Endodermal cell (in vitro differentiated cells): ENCODE measurements at regions not wholly inside any gene's neighbourhood (a gene's known extent, or its start where the extent isn't known, plus 50 kb on each side); places are given as distances from the start of the nearest gene placed in this dataset.

Source experiments
- DNase-seq: peaks from one replicate; pipeline ENCODE4 v3.0.0-alpha.2; 2017
- H3K27ac ChIP-seq: 2 replicates; pipeline ENCODE4 v1.5.1; 2013; ENCODE audit warnings: mild to moderate bottlenecking, low read depth, low read length, moderate library complexity
- H3K27me3 ChIP-seq: 2 replicates; pipeline ENCODE4 v1.6.1; 2013; ENCODE audit warnings: mild to moderate bottlenecking, low read length, moderate library complexity; ENCODE audit not compliant: insufficient read depth, control insufficient read depth, poor library complexity, severe bottlenecking
- H3K36me3 ChIP-seq: 2 replicates; pipeline ENCODE4 v1.7.0; 2013; ENCODE audit warnings: mild to moderate bottlenecking, low read length, moderate library complexity; ENCODE audit not compliant: control insufficient read depth, insufficient read depth
- H3K4me1 ChIP-seq: one replicate; pipeline ENCODE4 v1.7.0; 2013; ENCODE audit warnings: low read length; ENCODE audit not compliant: control insufficient read depth, insufficient read depth
- H3K4me3 ChIP-seq: 2 replicates; pipeline ENCODE4 v1.5.1; 2013; ENCODE audit warnings: mild to moderate bottlenecking, low read length, moderate library complexity
- H3K9ac ChIP-seq: 2 replicates; pipeline ENCODE4 v1.6.1; 2013; ENCODE audit warnings: mild to moderate bottlenecking, low read length, moderate library complexity; ENCODE audit not compliant: poor library complexity, severe bottlenecking; ENCODE audit errors: extremely low read depth
- H3K9me3 ChIP-seq: 2 replicates; pipeline ENCODE4 v1.6.1; 2013; ENCODE audit warnings: mild to moderate bottlenecking, low read length, moderate library complexity; ENCODE audit not compliant: control insufficient read depth
- H3K27ac Mint-ChIP-seq: 2 replicates; pipeline ENCODE4 v1.8.0; 2020; ENCODE audit warnings: mixed read lengths
- H3K27me3 Mint-ChIP-seq: 2 replicates; pipeline ENCODE4 v1.8.0; 2021; ENCODE audit warnings: mild to moderate bottlenecking, mixed read lengths; ENCODE audit not compliant: insufficient read depth
- H3K36me3 Mint-ChIP-seq: 2 replicates; pipeline ENCODE4 v1.8.0; 2020; ENCODE audit warnings: low read depth, mixed read lengths
- H3K4me1 Mint-ChIP-seq: 2 replicates; pipeline ENCODE4 v1.8.0; 2020; ENCODE audit warnings: mixed read lengths
- H3K4me3 Mint-ChIP-seq: 2 replicates; pipeline ENCODE4 v1.8.0; 2020; ENCODE audit warnings: mild to moderate bottlenecking, moderate library complexity, mixed read lengths
- H3K9me3 Mint-ChIP-seq: 2 replicates; pipeline ENCODE4 v1.8.0; 2020; ENCODE audit warnings: mild to moderate bottlenecking, mixed read lengths
- WGBS, 2 experiments: methylation state at CpG; one replicate each; pipeline versions ENCODE4 v1.1.5 to v1.1.7; 2013; ENCODE audit warnings: missing lambda C conversion rate in 2 of 2, mixed read lengths in 1 of 2; ENCODE audit not compliant: insufficient coverage in 1 of 2, insufficient read length in 1 of 2; 5-methylcytosine and 5-hydroxymethylcytosine counted together
- TF ChIP-seq, protein P1 (sequence below): fragments of 200-600 bp; sonication (generic); conservative IDR thresholded peaks from 2 replicates; pipeline ENCODE4 v1.5.0; 2021; ENCODE audit warnings: antibody characterized with exemption, mild to moderate bottlenecking

DNA sequence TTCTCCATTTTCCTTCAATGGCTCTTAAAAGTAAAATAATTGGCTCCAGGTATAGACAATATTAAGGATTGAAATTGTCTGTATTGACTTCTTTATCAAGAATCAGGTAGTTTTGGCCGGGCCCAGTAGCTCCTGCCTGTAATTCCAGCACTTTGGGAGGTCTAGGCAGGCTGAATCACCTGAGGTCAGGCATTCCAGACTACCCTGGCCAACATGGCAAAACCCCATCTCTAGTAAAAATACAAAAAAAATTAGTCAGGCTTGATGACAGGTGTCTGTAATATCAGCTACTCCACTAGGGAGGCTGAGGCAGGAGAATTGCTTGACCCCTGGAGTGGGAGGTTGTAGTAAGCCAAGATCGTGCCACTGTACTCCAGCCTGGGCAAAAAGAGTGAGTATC is 1008.5 kb upstream of the EEF2KMT start:
- Mint-ChIP-seq H3K4me1 (peaks cover 3% of the 10 kb centered on the region), H3K27me3 (no peaks in the 10 kb centered on the region), H3K4me3 (no peak overlapping the region), H3K27ac (no peak overlapping the region), H3K9me3 (peaks cover 5% of the 10 kb centered on the region), H3K36me3 (no peaks in the 10 kb centered on the region)
- TF ChIP-seq, protein P1, sequence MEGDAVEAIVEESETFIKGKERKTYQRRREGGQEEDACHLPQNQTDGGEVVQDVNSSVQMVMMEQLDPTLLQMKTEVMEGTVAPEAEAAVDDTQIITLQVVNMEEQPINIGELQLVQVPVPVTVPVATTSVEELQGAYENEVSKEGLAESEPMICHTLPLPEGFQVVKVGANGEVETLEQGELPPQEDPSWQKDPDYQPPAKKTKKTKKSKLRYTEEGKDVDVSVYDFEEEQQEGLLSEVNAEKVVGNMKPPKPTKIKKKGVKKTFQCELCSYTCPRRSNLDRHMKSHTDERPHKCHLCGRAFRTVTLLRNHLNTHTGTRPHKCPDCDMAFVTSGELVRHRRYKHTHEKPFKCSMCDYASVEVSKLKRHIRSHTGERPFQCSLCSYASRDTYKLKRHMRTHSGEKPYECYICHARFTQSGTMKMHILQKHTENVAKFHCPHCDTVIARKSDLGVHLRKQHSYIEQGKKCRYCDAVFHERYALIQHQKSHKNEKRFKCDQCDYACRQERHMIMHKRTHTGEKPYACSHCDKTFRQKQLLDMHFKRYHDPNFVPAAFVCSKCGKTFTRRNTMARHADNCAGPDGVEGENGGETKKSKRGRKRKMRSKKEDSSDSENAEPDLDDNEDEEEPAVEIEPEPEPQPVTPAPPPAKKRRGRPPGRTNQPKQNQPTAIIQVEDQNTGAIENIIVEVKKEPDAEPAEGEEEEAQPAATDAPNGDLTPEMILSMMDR, result no peak
- Histone ChIP-seq H3K9me3 (peaks cover 5% of the 10 kb centered on the region), H3K36me3 (no peaks in the 10 kb centered on the region), H3K4me1 (no peaks in the 10 kb centered on the region), H3K9ac (no peak overlapping the region), H3K4me3 (no peak overlapping the region), H3K27ac (no peak overlapping the region), H3K27me3 (no peaks in the 10 kb centered on the region)
- DNase-seq, result no peak
- WGBS, 2 experiments, result 67 to 73% methylated on average over 1 to 2 of the region's 2 CpGs

DNA sequence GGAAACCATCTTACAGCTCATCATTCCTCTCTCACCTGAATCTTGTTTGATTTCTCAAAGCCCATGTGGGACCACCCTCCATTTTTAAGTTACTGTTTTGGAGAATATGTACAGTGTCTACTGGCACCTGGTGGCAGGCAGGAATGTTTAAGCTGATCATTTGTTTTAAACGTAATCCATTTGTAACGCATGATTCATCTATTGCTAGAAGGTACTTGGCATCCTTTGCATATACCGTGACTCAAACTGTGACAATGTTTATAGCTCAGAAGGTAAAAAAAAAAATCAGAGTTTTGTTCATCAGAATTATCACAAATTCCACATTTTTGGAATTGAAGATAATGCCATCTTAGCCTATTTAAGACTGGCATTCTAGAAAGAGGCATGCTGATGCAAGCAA is 1007.5 kb upstream of the EEF2KMT start:
- TF ChIP-seq, protein P1, result no peak
- H3K9me3 ChIP-seq, result peaks cover 5% of the 10 kb centered on the region
- no peaks in the 10 kb centered on the region for H3K27me3 ChIP-seq
- no peak overlapping the region for H3K9ac ChIP-seq
- Mint-ChIP-seq H3K27ac (no peak overlapping the region), H3K9me3 (peaks cover 5% of the 10 kb centered on the region), H3K4me3 (no peak overlapping the region), H3K36me3 (no peaks in the 10 kb centered on the region), H3K27me3 (no peaks in the 10 kb centered on the region), H3K4me1 (peaks cover 3% of the 10 kb centered on the region)
- no peak overlapping the region for H3K4me3 ChIP-seq
- whole genome bisulfite sequencing, 2 experiments, result 56 to 60% methylated on average over 3 of the region's 3 CpGs
- H3K36me3 ChIP-seq, result no peaks in the 10 kb centered on the region
- DNase-seq, result no peak
- H3K4me1 ChIP-seq, result no peaks in the 10 kb centered on the region
- no peak overlapping the region for H3K27ac ChIP-seq

DNA sequence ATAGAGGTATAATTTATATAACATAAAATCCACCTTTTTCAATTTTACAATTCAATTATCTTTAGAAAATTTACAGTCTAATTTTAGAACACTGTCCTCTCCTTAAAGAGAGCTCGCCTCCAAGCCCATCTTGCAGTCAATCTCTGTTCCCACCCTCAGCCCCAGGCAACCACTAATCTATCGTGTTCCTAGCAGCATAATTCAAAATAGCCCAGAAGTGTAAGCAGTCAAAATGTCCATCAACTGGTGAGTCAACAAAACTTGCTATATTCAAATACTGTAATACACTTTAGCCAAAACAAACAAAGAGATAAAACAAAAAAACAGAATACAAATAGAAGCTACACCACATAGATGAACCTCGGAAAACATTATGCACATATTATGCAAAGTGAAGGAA is 1006.8 kb upstream of the EEF2KMT start:
- WGBS, 2 experiments, result 81 to 93% methylated on average over 2 to 3 of the region's 3 CpGs
- Histone ChIP-seq H3K27ac (no peak overlapping the region), H3K4me1 (no peaks in the 10 kb centered on the region), H3K36me3 (no peaks in the 10 kb centered on the region), H3K9ac (no peak overlapping the region), H3K9me3 (peaks cover 5% of the 10 kb centered on the region), H3K4me3 (no peak overlapping the region), H3K27me3 (no peaks in the 10 kb centered on the region)
- DNase-seq, result no peak
- no peak overlapping the region for H3K4me3 Mint-ChIP-seq
- no peak overlapping the region for H3K27ac Mint-ChIP-seq
- peaks cover 5% of the 10 kb centered on the region for H3K9me3 Mint-ChIP-seq
- H3K27me3 Mint-ChIP-seq, result no peaks in the 10 kb centered on the region
- H3K36me3 Mint-ChIP-seq, result no peaks in the 10 kb centered on the region
- TF ChIP-seq, protein P1, result no peak
- H3K4me1 Mint-ChIP-seq, result peaks cover 3% of the 10 kb centered on the region
